ENCODE measurements at regions not wholly inside any gene's neighbourhood (a gene's known extent, or its start where the extent isn't known, plus 50 kb on each side); places are given as distances from the start of the nearest gene placed in this dataset.
"Not testable (repeated sequence)": the region's sequence is repeated elsewhere in the genome, so short reads cannot be mapped to it uniquely, and the experiment has no call there.

- no peaks in the 10 kb centered on the region for H3K27me3 ChIP-seq
- H3K27ac ChIP-seq: no peak overlapping the region
- H3K4me3 ChIP-seq: no peak overlapping the region
- no peaks in the 10 kb centered on the region for H3K36me3 ChIP-seq
- TF ChIP-seq POLR2A (IDR thresholded peaks at IDR 0.05) (no peak), CTCF (IDR thresholded peaks at IDR 0.05) (no peak), EP300 (IDR thresholded peaks at IDR 0.05) (no peak), POLR2AphosphoS5 (IDR thresholded peaks at IDR 0.05) (no peak)
- H3K4me1 ChIP-seq: no peaks in the 10 kb centered on the region
- DNase-seq (ENCODE audit: low spot score in 2 of 2): no peak
- peaks cover 6% of the 10 kb centered on the region for H3K9me3 ChIP-seq
Observed at GRCh38 chr2:192983173-192983572, 788.4 kb upstream of the TMEFF2 start.

DNA sequence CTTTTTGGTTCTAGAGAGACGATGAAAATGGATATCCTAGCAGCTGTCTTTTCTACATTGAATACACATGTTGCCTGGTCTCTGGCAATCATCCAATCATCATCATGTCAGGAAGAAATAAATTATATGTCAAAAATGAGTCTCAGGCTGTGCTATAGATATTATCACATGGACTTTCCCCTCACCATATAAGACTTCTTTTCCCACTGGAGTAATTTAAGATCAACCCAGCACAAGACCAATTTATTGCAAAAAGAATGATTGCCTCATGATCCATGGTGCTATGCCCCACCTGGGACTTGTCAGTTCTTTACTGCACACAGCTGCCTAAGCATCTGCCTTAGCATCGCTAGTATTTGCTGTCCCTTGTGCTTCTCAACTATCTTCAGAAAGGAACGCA lies 783.7 kb upstream of the TMEFF2 start:
- Histone ChIP-seq H3K27me3 (no peaks in the 10 kb centered on the region), H3K4me3 (no peak overlapping the region), H3K27ac (no peak overlapping the region), H3K4me1 (no peaks in the 10 kb centered on the region), H3K9me3 (no peaks in the 10 kb centered on the region), H3K36me3 (no peaks in the 10 kb centered on the region)
- DNase-seq (ENCODE audit: low spot score in 2 of 2): no peak
- no peak for TF ChIP-seq CTCF (IDR thresholded peaks at IDR 0.05)
- TF ChIP-seq POLR2A (IDR thresholded peaks at IDR 0.05): no peak
- no peak for TF ChIP-seq POLR2AphosphoS5 (IDR thresholded peaks at IDR 0.05)
- no peak for TF ChIP-seq EP300 (IDR thresholded peaks at IDR 0.05)
- 24% methylated on average over 3 of the region's 3 CpGs for WGBS

DNA sequence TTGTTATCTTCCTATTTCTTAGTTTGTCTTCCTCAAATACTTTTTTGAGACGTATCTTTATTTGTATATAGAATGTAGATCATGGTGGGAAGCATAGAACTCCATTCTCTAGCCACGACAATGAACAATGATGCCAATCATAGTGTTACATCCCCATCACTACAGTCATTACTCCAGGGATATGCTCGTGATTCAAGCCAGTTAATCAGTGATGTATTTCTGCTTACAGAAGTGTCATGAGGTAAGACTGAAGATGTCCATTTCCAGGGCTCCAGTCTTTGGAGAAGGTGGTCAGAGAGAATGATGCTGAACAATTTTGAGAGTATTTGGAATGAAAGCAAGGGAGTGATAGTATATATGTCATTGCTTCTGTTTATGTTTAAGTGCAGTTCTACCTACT lies 777.2 kb upstream of the TMEFF2 start:
- no peak for DNase-seq (ENCODE audit: low spot score in 2 of 2)
- TF ChIP-seq CTCF (IDR thresholded peaks at IDR 0.05): no peak
- no peak for TF ChIP-seq POLR2A (IDR thresholded peaks at IDR 0.05)
- no peak for TF ChIP-seq POLR2AphosphoS5 (IDR thresholded peaks at IDR 0.05)
- TF ChIP-seq EP300 (IDR thresholded peaks at IDR 0.05): no peak

GRCh38 chr2:192969055-192969454 lies 774.3 kb upstream of the TMEFF2 start:
- Histone ChIP-seq H3K27ac (no peak overlapping the region), H3K36me3 (no peaks in the 10 kb centered on the region), H3K4me3 (no peak overlapping the region), H3K4me1 (no peaks in the 10 kb centered on the region), H3K9me3 (no peaks in the 10 kb centered on the region), H3K27me3 (no peaks in the 10 kb centered on the region)
- DNase-seq (ENCODE audit: low spot score in 2 of 2): no peak
- 40% methylated on average over 2 of the region's 2 CpGs for WGBS
- TF ChIP-seq EP300 (IDR thresholded peaks at IDR 0.05) (no peak), POLR2A (IDR thresholded peaks at IDR 0.05) (no peak), POLR2AphosphoS5 (IDR thresholded peaks at IDR 0.05) (no peak), CTCF (IDR thresholded peaks at IDR 0.05) (no peak)

More for the DNA sequence above, 777.2 kb upstream of the TMEFF2 start:
- no peak overlapping the region for H3K4me3 ChIP-seq
- no peak overlapping the region for H3K27ac ChIP-seq
- H3K4me1 ChIP-seq: no peaks in the 10 kb centered on the region
- no peaks in the 10 kb centered on the region for H3K27me3 ChIP-seq
- WGBS: 67% methylated on average over 3 of the region's 3 CpGs
- H3K9me3 ChIP-seq: no peaks in the 10 kb centered on the region
- H3K36me3 ChIP-seq: no peaks in the 10 kb centered on the region

GRCh38 chr2:192960945-192961344 lies 766.2 kb upstream of the TMEFF2 start:
- Histone ChIP-seq H3K9me3 (peaks cover 2% of the 10 kb centered on the region), H3K4me3 (no peak overlapping the region), H3K4me1 (no peaks in the 10 kb centered on the region), H3K27me3 (no peaks in the 10 kb centered on the region), H3K36me3 (no peaks in the 10 kb centered on the region), H3K27ac (no peak overlapping the region)
- 72% methylated on average over 3 of the region's 3 CpGs for WGBS
- TF ChIP-seq CTCF (IDR thresholded peaks at IDR 0.05) (no peak), POLR2AphosphoS5 (IDR thresholded peaks at IDR 0.05) (no peak), POLR2A (IDR thresholded peaks at IDR 0.05) (no peak), EP300 (IDR thresholded peaks at IDR 0.05) (no peak)
- no peak for DNase-seq (ENCODE audit: low spot score in 2 of 2)

- not testable (repeated sequence) for H3K27ac ChIP-seq; DNase-seq (ENCODE audit: low spot score in 2 of 2); H3K4me1 ChIP-seq; H3K9me3 ChIP-seq; H3K27me3 ChIP-seq; H3K36me3 ChIP-seq; H3K4me3 ChIP-seq
- 92% methylated on average over 7 of the region's 7 CpGs for WGBS
Observed at GRCh38 chr2:192958615-192959014, 763.9 kb upstream of the TMEFF2 start.

Data from suprapubic skin (tissue), 4 donors.